ENCODE measurements at regions not wholly inside any gene's neighbourhood (a gene's known extent, or its start where the extent isn't known, plus 50 kb on each side); places are given as distances from the start of the nearest gene placed in this dataset.

- no peak for TF ChIP-seq CTCF (IDR thresholded peaks at IDR 0.05)
- TF ChIP-seq EZH2 (IDR thresholded peaks at IDR 0.05): no peak
These were observed 60.6 kb upstream of the CDK20 start for GRCh38 chr9:88034964-88035363.
